ENCODE measurements at regions not wholly inside any gene's neighbourhood (a gene's known extent, or its start where the extent isn't known, plus 50 kb on each side); places are given as distances from the start of the nearest gene placed in this dataset.

DNA sequence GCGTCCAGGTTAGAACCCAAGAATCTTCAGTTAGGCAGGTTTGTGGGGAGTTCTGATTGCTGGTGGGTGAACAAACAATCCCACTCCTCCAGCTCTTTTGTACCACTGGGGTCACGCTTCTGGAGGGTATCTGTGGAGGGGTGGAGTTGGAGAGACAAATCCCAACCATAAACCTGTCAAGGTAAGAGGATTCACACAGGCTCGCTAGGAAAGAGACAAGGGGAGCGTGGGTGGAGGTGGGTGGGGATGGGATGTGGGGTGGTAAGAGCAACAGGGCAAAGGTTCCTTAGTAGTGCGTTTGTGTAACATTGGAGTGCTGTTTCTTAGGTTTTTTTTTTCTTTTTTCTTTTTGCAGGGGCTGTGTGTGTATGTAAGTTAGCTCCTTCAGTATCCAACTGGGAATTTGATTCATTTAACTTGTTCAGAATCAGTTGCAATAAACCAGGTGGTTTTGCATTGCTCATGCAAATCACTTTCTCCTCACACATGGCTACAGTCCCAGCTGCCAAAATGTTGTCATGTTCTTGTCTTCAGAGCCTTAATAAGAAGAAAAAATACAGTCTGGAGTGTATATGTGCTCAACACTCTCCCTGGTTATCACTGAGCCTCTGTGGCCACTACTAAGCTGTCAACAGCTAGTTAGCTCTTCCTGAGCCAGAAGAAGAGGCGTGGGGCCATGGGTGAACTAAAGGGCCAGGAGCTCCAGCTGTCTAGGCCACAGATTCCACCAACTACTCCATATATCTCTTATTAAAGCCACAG is 164.0 kb upstream of the RAD23B start:
- DNase-seq (ENCODE audit: low spot score): peak; percentile 36

DNA sequence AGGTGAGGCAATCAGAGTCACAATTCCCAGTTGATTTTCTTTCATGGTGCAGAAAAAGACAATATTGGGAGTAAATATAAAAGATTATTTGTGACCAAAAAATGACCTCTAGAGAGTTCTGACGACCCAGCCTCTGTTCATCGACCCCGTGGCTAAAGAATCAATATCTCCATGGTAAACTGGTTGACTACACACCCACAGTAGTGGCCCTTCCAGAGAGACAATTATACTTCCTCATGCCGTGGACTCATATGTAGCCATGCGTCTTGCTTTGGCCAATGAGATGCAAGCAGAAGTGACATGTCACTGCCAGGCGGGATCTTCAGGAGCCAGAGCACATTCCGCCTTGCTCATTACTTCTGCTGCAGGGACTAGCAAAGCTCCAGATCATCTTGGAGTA is 163.3 kb upstream of the RAD23B start:
- DNase-seq (ENCODE audit: low spot score): no peak

- no peak for DNase-seq (ENCODE audit: low spot score)
These were observed 159.7 kb upstream of the RAD23B start for GRCh38 chr9:107123389-107123788.

GRCh38 chr9:107127608-107128007 is 155.5 kb upstream of the RAD23B start:
- DNase-seq (ENCODE audit: low spot score): no peak

GRCh38 chr9:107131108-107131799 is 151.8 kb upstream of the RAD23B start:
- DNase-seq (ENCODE audit: low spot score): peak; percentile 16

DNA sequence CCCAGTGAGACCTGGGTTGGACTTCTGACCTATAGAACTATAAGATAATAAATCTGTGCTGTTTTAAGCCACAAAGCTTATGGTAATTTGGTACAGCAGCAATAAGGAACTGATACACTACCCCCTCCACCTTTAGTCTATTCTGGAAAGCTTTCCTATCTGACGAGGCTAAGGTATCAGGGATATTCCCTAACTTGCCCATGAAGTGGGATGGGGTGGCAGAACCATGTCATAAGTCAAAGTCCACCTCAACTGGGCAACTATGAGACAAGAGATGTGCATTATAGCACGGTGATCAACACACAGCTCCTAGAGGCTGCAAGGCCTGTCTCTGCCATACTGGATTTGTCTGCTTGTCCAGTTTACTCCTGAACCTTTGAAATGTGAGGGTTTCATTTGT is 146.8 kb upstream of the RAD23B start:
- no peak for DNase-seq (ENCODE audit: low spot score)

DNA sequence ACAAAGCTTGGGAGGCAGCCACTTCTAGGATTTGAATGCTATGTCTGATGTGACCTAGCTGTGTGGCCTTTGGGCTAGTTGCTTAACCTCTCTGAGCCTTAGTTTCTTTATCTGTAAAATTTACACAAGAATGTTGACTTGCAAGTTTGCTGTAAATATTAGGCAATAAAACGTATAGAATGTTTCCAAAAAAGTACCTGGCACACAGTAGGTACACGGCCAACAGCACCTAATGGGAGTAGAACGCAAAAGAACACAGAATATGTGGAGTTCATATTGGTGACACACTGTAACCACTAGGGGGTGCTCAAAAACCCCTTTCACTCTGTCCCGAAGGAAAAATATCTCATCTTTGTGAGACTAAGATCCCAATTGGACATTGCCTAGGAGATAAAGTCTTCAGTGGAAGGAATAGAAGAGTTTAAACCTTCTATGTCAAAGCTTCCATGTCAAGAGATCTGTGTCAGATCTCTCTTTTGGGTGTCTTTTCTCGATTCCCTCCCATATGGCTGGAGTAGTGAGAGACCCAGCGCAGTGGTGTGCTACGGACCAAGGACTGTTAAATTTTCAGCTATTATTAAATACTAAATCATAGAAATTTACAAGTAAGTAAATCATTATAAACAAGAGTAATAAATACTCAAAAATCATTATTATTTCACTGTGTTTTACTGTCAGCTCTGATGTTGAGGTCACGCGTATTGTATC is 145.4 kb upstream of the RAD23B start:
- DNase-seq (ENCODE audit: low spot score): no peak

DNA sequence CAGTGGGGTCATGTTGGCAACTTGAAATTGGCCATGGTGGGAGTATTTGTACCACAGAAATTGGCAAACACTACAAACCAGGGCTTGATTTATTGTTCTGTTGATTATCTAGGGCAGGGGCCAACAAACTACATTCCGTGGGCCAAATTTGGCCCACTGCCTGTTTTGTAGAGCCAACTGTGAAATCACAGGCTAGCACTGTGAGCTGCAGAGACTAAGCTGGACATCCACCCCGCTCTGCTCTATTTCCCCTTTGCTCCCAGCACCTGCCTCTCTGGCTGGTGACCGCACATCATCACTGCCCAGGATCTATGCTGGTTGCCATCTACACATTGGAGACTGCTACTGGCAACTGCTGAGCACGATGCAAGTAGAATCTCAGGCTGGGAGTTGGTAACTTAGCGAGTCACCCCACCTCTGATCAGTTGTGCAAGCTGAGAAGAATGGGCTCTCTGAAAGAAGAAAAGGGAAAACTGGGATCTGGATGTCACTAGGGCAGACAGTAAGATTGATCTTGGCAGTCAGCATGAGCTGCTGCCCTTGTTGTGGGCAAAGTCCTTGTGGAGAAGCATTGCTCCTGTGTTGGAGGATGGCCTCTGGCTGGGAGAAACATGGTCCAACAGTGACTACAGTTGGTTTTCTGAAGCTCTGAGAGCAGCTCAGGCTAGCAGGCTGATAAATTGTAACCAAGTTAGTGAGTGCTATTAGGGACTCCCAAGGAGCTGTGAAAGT is 144.7 kb upstream of the RAD23B start:
- DNase-seq (ENCODE audit: low spot score): no peak

- no peak for DNase-seq (ENCODE audit: low spot score)
These were observed 141.1 kb upstream of the RAD23B start for GRCh38 chr9:107141967-107142366.

DNA sequence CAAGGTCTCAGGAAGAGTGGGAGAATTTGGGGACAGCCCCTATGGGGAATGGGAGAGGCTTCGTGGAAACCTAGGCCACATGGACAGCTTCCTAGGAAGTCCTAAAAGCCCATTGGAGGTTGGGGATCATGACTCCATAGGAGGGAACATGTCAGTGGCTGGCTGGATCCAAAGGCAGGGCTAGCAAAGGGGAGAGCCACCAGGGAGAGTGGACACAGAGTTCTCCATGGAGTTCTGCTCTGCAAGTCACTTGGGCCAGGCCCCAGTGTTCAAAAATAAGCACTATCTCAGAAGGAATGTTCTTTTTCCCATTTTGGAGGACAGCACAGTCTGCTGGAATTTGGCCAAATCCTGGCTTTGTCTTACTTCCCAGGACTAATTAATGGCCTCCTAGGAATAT is 140.6 kb upstream of the RAD23B start:
- peak; percentile 26 for DNase-seq (ENCODE audit: low spot score)

DNA sequence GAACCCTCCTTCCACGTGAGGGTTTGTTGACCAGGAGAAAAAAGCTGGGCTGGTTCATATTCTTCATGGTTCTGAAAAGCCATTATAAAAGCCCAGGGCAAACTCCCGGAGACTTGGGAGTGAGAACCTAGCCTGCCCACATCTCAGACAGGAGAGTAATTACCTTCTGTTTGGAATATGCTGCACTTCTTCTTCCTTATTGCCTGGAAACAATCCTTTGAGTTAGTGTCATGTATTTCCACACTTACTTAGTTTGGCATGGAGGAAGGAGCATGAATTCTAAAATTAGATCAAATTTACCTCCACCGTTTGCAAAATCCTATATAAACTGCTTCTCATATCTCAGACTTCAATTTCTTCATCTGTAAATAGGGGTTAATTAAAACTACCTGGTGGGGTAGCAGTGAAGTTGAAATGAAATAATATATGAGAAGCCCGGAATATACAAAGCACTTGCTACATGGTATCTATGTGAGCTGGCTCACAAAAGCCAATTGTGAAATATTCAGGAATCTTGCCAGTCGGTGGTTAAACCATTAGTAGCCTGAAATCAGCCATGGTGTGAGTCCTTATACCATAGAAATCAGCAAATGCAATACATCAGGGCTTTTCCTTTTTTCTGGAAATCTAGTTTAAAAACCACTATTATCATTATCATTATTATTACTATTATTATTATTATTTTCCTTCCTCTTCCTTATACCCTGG is 140.0 kb upstream of the RAD23B start:
- DNase-seq (ENCODE audit: low spot score): no peak

DNA sequence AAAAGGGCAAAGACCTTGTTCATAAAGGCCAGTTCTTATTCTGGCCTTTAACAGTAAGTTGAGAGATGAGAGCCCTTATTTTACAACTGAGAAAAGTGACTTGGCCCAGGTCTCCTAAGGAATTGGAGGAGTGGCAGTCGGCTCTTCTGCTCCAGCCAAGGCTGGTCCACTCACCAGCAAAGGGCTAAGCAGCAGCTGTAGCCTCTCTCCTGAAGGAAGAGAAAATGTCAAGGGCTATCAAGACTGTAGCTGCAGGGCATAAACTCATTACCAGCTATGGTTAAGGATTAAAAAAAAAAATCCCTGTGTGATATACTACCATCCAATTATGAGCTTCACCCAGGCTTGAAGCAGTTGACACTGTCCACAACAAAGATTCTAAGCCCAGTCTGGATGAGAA is 138.6 kb upstream of the RAD23B start:
- no peak for DNase-seq (ENCODE audit: low spot score)

GRCh38 chr9:107147134-107147533 is 135.9 kb upstream of the RAD23B start:
- DNase-seq (ENCODE audit: low spot score): peak; percentile 29

- DNase-seq (ENCODE audit: low spot score): no peak
These were observed 134.9 kb upstream of the RAD23B start for GRCh38 chr9:107148216-107148615.

- no peak for DNase-seq (ENCODE audit: low spot score)
These were observed 133.3 kb upstream of the RAD23B start for GRCh38 chr9:107149756-107150155.

DNA sequence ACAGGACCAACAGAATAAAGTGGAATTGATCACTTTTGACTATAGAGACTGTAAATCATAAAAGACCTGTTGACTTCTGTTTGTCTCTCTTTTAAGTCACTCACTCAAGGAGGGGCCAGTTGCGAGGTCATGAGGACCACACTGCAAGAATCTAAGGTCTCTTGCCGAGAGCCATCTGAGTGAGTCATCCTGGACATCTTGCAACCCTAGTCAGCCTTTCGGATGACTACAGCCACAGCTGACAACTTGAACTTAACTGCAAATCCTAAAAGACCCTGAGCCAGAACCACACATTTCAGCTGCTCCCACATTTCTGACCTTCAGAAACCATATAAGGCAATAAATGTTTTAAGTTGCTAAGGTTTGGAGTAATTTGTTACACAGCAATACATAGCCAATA is 129.7 kb upstream of the RAD23B start:
- DNase-seq (ENCODE audit: low spot score): no peak

- DNase-seq (ENCODE audit: low spot score): no peak
These were observed 128.8 kb upstream of the RAD23B start for GRCh38 chr9:107154291-107154690.

DNA sequence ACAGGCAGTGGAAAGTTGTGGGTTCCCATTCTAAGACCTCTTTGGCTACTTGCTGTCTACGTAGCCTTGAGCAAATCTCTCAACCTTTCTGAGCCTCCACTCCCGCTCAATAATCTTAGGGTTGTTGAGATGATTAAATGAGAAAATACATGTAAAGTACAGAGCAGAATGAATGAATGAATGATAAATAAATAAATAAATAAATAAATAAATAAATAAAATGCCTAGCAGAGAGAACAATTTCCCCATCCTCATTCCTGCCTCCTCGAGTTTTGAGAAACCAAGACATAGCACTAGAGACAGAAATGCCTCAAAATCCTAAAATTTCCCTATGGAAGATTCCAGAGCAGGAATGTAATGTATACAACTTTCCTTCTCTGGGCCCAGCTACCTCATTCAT is 128.3 kb upstream of the RAD23B start:
- DNase-seq (ENCODE audit: low spot score): no peak

GRCh38 chr9:107155244-107155817 is 127.7 kb upstream of the RAD23B start:
- DNase-seq (ENCODE audit: low spot score): no peak

GRCh38 chr9:107158321-107158720 is 124.8 kb upstream of the RAD23B start:
- peak; percentile 55 for DNase-seq (ENCODE audit: low spot score)

DNA sequence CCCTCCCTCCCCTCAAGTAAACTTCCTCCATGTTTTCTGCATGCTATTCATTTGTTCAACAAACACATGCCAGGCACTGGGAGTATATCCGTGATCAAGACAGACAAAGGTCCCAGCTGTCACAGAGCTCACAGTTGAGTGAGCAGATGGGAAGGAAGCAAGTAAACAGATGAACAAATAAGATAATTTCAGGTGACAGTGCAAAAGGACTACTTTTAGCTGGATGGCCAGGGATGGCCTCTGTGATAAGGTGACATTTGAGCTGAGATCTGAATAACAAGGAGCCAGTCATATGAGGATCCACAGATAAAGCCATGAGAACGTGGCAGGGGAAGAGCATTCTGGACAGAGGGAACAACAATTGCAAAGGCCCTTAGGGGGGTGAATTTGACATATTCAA is 121.7 kb upstream of the RAD23B start:
- no peak for DNase-seq (ENCODE audit: low spot score)

Data from Ammon's horn (tissue), 1 donor.